PFSK-1 (cell line): ENCODE measurements at regions not wholly inside any gene's neighbourhood (a gene's known extent, or its start where the extent isn't known, plus 50 kb on each side); places are given as distances from the start of the nearest gene placed in this dataset.

Experiments used
- POLR2AphosphoS5 ChIP-seq: IDR thresholded peaks from 2 replicates; pipeline ENCODE4 v1.6.1; 2012; ENCODE audit warnings: low read depth, mild to moderate bottlenecking, control low read depth, low read length, moderate library complexity
- TF ChIP-seq, protein P1 (sequence below), 2 experiments: IDR thresholded peaks; 2 replicates each; pipeline versions ENCODE4 v1.6.1 to v1.8.0; 2011 to 2012; ENCODE audit warnings: low read depth in 2 of 2, low read length in 2 of 2, control low read depth in 1 of 2, inconsistent platforms in 1 of 2, mild to moderate bottlenecking in 1 of 2, moderate library complexity in 1 of 2; ENCODE audit not compliant: insufficient read depth in 1 of 2

DNA sequence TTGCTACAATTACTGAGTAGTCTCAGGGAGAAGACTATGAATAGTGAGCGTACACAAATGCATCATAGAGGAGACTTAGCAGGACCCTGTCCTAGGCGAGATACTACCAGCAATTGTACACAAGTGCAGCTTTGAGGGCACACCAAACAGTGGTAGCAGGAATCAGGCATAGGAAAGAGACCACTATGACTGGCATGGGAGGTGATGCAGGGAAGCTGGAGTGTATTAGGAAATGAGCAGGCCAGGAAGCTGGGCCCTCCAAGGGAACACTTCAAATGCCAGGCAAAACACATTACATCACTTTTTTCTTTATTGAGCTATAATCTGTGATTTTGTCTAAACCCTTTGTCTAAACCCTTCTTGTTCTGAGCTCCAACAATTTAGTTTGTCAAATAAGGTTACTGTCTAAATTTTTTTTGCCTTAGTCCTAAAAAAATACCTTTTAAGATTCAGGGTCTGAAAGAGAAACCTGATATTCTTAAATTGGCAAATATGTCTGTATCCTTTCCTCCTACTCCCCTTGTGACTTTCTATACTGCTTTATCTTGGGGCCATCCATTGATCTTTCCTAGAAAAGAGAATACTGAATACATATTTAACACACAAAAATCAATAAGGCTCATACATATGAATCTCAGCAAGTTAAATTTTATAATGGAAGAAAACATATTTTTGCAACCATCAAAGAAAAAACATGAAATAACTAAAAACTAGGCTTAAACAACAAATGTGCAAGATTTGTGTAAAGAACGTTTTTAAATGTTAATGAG is 193.8 kb upstream of the PHYHIPL start:
- no peak for TF ChIP-seq POLR2AphosphoS5
- TF ChIP-seq, protein P1, sequence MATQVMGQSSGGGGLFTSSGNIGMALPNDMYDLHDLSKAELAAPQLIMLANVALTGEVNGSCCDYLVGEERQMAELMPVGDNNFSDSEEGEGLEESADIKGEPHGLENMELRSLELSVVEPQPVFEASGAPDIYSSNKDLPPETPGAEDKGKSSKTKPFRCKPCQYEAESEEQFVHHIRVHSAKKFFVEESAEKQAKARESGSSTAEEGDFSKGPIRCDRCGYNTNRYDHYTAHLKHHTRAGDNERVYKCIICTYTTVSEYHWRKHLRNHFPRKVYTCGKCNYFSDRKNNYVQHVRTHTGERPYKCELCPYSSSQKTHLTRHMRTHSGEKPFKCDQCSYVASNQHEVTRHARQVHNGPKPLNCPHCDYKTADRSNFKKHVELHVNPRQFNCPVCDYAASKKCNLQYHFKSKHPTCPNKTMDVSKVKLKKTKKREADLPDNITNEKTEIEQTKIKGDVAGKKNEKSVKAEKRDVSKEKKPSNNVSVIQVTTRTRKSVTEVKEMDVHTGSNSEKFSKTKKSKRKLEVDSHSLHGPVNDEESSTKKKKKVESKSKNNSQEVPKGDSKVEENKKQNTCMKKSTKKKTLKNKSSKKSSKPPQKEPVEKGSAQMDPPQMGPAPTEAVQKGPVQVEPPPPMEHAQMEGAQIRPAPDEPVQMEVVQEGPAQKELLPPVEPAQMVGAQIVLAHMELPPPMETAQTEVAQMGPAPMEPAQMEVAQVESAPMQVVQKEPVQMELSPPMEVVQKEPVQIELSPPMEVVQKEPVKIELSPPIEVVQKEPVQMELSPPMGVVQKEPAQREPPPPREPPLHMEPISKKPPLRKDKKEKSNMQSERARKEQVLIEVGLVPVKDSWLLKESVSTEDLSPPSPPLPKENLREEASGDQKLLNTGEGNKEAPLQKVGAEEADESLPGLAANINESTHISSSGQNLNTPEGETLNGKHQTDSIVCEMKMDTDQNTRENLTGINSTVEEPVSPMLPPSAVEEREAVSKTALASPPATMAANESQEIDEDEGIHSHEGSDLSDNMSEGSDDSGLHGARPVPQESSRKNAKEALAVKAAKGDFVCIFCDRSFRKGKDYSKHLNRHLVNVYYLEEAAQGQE (IDR thresholded peaks at IDR 0.05; ENCODE audit: insufficient read depth in 1 of 2, low read depth in 2 of 2, low read length in 2 of 2), result no peak
